Thymus (tissue), 11 donors: ENCODE measurements at regions not wholly inside any gene's neighbourhood (a gene's known extent, or its start where the extent isn't known, plus 50 kb on each side); places are given as distances from the start of the nearest gene placed in this dataset.
"Not testable (repeated sequence)": the region's sequence is repeated elsewhere in the genome, so short reads cannot be mapped to it uniquely, and the experiment has no call there.

Experiments
- DNase-seq, 9 donors: peaks; one replicate each; pipeline ENCODE4 v3.0.0-alpha.2; 2013; ENCODE audit warnings: low spot score in 9 of 9, low read depth in 6 of 9, missing footprints in 1 of 9
- H3K27ac ChIP-seq, 2 donors: one replicate each; pipeline ENCODE4 v1.5.1; 2013; ENCODE audit warnings: control low read depth in 1 of 2, low read depth in 1 of 2, low read length in 1 of 2, mild to moderate bottlenecking in 1 of 2, moderate library complexity in 1 of 2
- H3K27me3 ChIP-seq, 2 donors: one replicate each; pipeline ENCODE4 v1.5.1; 2013; ENCODE audit warnings: low read length in 1 of 2; ENCODE audit not compliant: control insufficient read depth in 2 of 2, insufficient read depth in 1 of 2
- H3K36me3 ChIP-seq, 2 donors: one replicate each; pipeline ENCODE4 v1.5.1; 2013; ENCODE audit warnings: low read length in 1 of 2, mild to moderate bottlenecking in 1 of 2, moderate library complexity in 1 of 2; ENCODE audit not compliant: control insufficient read depth in 2 of 2, insufficient read depth in 2 of 2
- H3K4me1 ChIP-seq, 2 donors: one replicate each; pipeline ENCODE4 v1.5.1; 2013; ENCODE audit warnings: low read length in 2 of 2; ENCODE audit not compliant: control insufficient read depth in 2 of 2, insufficient read depth in 2 of 2
- H3K4me3 ChIP-seq, 2 donors: one replicate each; pipeline ENCODE4 v1.5.1; 2013; ENCODE audit warnings: low read length in 2 of 2, control low read depth in 1 of 2, mild to moderate bottlenecking in 1 of 2
- H3K9me3 ChIP-seq, 2 donors: one replicate each; pipeline ENCODE4 v1.5.1; 2013; ENCODE audit warnings: low read length in 1 of 2, mild to moderate bottlenecking in 1 of 2; ENCODE audit not compliant: control insufficient read depth in 2 of 2, insufficient read depth in 1 of 2
- WGBS: extraction: QIAGEN DNeasy Blood & Tissue Kit; methylation state at CpG from one replicate; pipeline ENCODE4 v1.1.7; 2013; 5-methylcytosine and 5-hydroxymethylcytosine counted together
- donor health status: healthy.

DNA sequence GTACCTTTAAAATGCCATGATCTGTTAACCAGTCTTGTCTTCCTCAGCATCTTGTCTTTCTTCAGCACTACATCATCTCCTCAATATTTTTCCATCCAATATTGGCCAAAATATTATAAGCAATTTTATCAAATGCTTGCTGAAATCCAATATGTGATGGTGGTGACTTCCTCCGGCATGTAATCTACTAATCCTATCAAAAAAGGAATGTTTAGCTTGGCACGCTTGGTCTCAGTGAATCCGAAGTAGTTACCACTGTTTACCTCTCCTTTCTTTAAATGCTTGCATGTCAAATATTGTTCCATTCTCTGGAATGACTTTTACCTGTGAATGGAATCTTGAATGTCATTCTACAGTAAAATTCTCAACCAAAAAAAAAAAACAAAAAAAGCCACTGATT is 72.3 kb upstream of the EEA1 start:
- H3K27ac ChIP-seq, result no peak overlapping the region
- H3K4me1 ChIP-seq, result no peaks in the 10 kb centered on the region
- H3K9me3 ChIP-seq, result no peaks in the 10 kb centered on the region
- DNase-seq, result no peak
- H3K4me3 ChIP-seq, result no peak overlapping the region
- no peaks in the 10 kb centered on the region for H3K27me3 ChIP-seq
- 95% methylated on average over 3 of the region's 3 CpGs for WGBS
- no peaks in the 10 kb centered on the region for H3K36me3 ChIP-seq

DNA sequence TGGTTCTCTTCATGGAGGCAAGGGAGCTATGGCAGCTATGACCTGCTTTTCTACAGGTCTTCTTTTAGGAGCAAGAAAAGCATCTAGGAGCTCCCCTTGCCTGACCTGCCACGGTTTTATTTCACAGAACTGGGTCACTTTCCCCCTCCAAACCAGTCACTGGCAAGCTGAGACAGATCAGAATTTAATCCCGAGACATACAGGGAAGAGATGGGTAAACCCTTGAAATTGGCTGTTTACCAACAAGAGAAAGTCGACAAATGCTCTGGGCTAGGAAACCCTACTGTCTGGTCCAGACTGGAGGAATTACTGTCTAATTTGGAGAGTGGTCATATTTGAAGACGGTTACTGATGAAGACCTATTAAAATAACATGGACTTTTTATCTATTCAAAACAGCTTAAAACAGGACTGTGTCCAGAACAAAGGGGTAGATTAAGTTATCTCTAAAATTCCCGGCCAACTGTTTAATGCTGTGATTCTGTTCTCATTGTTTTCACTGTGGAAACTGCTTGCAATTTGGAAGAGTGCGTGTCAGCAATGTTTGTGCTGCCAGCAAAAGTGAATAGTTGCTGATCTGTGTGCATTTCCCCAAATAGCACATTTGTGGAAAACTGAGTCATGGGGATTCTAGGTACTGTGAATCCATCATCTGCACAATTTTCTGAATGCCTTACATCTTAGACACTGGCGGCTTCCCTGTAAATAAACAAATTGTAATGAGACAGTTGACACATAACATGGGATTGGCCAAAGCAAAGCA is 73.4 kb upstream of the EEA1 start:
- Histone ChIP-seq H3K9me3 (no peaks in the 10 kb centered on the region), H3K36me3 (no peaks in the 10 kb centered on the region), H3K27ac (no peak overlapping the region), H3K4me1 (no peaks in the 10 kb centered on the region), H3K4me3 (no peak overlapping the region), H3K27me3 (no peaks in the 10 kb centered on the region)
- DNase-seq, result no peak
- 92% methylated on average over 7 of the region's 7 CpGs for WGBS

DNA sequence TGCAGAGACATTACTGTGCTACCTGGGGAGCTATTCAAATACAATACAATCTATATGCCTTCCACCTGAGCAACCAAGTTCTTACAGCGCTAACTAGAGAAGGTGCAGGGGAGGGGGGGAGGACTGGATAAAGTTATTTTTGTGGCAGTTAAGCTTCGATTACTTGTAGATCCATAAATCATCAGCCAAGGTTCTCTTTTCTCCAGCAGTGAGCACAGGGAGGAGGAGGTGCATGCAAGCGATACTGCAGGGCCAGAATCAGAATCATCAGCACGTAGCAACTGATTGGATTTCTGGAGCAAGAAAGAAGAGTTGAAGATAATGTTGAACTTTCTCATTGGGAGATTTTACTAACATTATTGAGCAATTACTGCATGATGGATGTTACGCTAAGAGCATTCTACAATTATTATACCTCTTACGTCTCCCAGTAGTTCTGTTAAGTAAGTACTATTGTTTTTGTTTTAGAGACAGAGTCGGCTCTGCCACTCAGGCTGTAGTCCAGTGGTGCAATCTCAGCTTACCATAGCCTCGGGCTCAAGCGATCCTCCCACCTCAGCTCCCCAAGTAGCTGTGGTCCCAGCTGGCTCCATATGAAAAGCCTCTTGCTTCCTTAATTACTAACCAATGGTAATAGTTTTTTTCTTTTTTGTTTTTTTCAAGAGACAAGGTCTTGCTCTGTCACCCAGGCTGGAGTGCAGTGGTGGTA is 74.6 kb upstream of the EEA1 start:
- H3K9me3 ChIP-seq, result no peaks in the 10 kb centered on the region
- no peaks in the 10 kb centered on the region for H3K36me3 ChIP-seq
- DNase-seq, result no peak
- WGBS, result 90% methylated on average over 9 of the region's 9 CpGs
- no peak overlapping the region for H3K4me3 ChIP-seq
- no peaks in the 10 kb centered on the region for H3K27me3 ChIP-seq
- H3K27ac ChIP-seq, result no peak overlapping the region
- no peaks in the 10 kb centered on the region for H3K4me1 ChIP-seq

DNA sequence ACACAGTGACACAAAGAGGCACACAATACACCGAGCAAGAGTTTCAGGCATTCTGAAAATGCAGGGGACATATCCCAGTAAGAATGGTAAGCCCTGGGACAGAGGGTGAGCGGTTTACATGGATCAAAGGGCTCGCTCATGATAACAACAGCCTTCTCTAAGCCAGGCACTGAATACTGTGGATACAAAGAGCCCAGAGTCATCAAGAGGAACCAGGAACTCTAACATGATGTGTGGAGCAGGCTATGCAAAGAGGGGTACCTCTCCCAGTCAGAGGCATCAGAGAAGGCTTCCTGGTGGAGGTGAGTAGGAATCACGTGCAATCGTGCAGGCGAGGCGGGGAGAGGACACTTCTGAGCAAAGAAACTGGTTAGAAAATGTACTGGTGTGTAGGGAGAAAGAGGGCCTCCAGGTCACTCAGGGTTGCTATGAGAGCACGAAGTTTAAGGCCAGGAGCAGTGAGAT is 76.9 kb upstream of the EEA1 start:
- Histone ChIP-seq H3K27me3 (no peaks in the 10 kb centered on the region), H3K4me3 (no peak overlapping the region), H3K4me1 (no peaks in the 10 kb centered on the region), H3K36me3 (no peaks in the 10 kb centered on the region), H3K27ac (no peak overlapping the region), H3K9me3 (no peaks in the 10 kb centered on the region)
- WGBS, result 98% methylated on average over 8 of the region's 8 CpGs
- no peak for DNase-seq

DNA sequence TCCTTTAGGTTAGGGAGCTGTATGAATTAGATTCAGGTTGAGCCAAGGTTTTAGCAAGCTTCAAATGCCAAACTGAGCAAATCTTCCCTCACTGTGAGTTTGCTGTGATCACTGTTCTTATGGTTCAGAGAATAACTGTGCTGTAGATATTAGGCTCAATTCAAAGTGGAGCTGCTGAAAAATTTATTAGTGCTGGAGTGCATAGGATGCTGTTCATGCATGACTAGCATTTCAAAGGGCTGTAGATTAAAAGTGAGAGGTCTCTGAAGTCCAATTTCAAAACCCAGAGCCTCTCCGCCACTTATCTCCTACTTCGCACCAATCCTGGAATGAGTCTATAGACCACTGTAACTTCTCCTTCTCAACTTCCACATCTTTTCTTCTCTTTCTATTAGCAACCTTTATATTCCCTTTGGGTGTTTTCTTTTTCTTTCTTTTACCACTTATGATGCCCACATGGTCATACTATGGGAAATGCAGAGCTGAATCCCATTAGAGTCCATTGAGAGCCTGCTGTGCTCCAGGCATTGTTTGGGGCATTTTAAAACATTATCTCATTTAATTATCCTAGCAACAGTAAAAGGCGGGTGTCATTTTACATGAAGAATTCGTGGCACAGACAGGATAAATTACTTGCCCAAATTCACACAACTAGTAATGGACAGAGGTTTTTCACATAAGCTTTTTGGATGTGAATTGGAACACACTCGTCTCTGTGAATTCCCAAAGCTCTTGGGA is 77.5 kb upstream of the EEA1 start:
- Histone ChIP-seq H3K36me3 (no peaks in the 10 kb centered on the region), H3K4me1 (no peaks in the 10 kb centered on the region), H3K9me3 (no peaks in the 10 kb centered on the region), H3K4me3 (no peak overlapping the region), H3K27ac (no peak overlapping the region), H3K27me3 (no peaks in the 10 kb centered on the region)
- no peak for DNase-seq
- 95% methylated on average over 5 of the region's 5 CpGs for WGBS

DNA sequence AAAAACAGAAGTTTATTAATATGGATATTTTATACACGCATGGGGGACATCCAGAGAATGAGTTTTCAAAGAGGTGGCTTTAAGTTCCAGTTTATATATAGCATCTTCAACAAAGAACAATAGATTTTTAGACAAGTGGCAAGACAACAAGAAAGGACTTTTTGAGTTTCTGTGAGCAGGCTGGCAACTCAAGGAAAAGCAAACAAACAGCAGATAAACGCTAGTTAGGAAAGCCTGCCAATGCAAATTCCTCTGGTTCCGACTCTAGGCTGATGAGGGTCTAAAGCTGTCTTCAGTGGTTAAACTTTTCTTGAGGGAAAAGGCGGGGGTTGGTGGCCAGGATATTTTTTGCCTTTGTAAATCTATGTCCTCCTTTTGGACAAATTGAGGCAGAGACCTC is 78.4 kb upstream of the EEA1 start:
- Histone ChIP-seq H3K9me3 (no peaks in the 10 kb centered on the region), H3K27ac (no peak overlapping the region), H3K4me3 (no peak overlapping the region), H3K36me3 (no peaks in the 10 kb centered on the region), H3K4me1 (no peaks in the 10 kb centered on the region), H3K27me3 (no peaks in the 10 kb centered on the region)
- DNase-seq, result no peak
- WGBS, result 95% methylated on average over 4 of the region's 4 CpGs

DNA sequence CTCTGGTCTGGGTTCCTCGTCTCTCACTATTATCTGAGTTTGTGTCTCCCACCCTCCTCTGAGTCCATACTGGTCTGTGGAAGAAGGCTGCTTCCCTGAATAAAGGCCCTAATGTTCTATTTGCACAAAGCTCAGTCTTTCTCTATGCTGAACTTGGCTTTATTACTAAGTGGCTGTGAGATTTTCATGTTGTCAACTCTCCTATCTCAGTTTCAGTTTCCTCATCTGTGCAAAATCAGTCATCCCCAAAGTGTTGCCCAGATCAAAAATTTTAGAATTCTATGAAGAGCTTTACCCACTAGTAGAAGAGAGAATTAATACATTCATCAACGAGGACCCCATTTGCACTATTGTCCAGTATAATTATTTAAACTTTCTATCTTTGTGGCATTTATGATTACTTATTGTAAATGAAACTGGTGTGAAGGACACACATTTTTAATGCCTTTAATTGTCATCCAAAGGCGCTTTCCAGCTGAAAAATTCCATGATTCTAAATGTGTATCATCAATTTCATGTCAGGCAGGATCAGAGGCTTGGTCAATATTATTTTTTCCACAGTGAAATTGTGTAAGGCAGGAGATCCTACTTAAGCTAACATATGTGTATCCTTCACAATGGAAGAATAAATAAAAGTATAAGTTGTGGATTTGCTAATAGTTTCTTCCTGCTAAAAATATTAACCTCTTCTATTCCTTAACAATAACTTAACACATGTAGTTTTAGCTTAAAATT is 79.1 kb upstream of the EEA1 start:
- H3K27me3 ChIP-seq, result no peaks in the 10 kb centered on the region
- no peaks in the 10 kb centered on the region for H3K9me3 ChIP-seq
- H3K27ac ChIP-seq, result no peak overlapping the region
- no peak overlapping the region for H3K4me3 ChIP-seq
- H3K36me3 ChIP-seq, result no peaks in the 10 kb centered on the region
- no peaks in the 10 kb centered on the region for H3K4me1 ChIP-seq
- 96% methylated on average over 3 of the region's 3 CpGs for WGBS
- no peak for DNase-seq

DNA sequence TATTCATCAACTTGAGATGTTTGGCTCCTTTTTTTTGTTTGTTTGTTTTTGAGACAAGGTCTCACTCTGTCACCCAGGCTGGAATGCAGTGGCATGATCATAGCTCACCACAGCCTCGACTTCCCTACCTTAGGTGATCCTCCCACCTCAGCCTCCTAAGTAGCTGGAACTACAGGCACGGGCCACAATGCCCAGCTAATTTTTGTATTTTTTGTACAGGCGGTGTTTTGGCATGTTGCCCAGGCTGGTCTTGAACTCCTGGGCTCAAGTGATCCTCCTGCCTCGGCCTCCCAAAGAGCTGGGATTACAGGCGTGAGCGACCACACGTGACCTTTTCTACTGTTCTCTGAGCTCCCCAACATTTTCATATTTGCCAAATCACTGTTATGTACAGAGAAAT is 79.8 kb upstream of the EEA1 start:
- not testable (repeated sequence) for DNase-seq, H3K27me3 ChIP-seq, H3K27ac ChIP-seq, H3K36me3 ChIP-seq, H3K4me3 ChIP-seq, H3K9me3 ChIP-seq, H3K4me1 ChIP-seq
- WGBS, result 95% methylated on average over 7 of the region's 7 CpGs
